GM13976 (cell line): ENCODE measurements at regions not wholly inside any gene's neighbourhood (a gene's known extent, or its start where the extent isn't known, plus 50 kb on each side); places are given as distances from the start of the nearest gene placed in this dataset.

Experiments used
- DNase-seq: peaks from one replicate; pipeline ENCODE4 v3.0.0; 2012; ENCODE audit warnings: low spot score
- CTCF ChIP-seq: IDR thresholded peaks from 2 replicates; pipeline ENCODE4 v1.5.1; 2012; ENCODE audit warnings: borderline replicate concordance, mild to moderate bottlenecking; ENCODE audit not compliant: insufficient read depth; ENCODE audit errors: extremely low read depth, missing control alignments, control extremely low read depth
- in situ Hi-C: fragments of 300-500 bp; cut with MboI; formaldehyde crosslinking; loops from one replicate; pipeline ENCODE4 v1.12.0; 2022; ENCODE audit warnings: low sequenced_read_pairs, mixed read lengths, inconsistent platforms; ENCODE audit not compliant: unreplicated experiment

- no peak for DNase-seq
- in situ Hi-C loops: no loop called here
- TF ChIP-seq CTCF: no peak
Observed at GRCh38 chr11:95435628-95436353, 204.8 kb upstream of the SESN3 start.

- no peak for TF ChIP-seq CTCF
- DNase-seq: no peak
- in situ Hi-C loops: no loop called here
Observed at GRCh38 chr11:95435192-95435591, 204.2 kb upstream of the SESN3 start.

- TF ChIP-seq CTCF: no peak
- in situ Hi-C loops: no loop called here
- no peak for DNase-seq
Observed at GRCh38 chr11:95434489-95435057, 203.6 kb upstream of the SESN3 start.

DNA sequence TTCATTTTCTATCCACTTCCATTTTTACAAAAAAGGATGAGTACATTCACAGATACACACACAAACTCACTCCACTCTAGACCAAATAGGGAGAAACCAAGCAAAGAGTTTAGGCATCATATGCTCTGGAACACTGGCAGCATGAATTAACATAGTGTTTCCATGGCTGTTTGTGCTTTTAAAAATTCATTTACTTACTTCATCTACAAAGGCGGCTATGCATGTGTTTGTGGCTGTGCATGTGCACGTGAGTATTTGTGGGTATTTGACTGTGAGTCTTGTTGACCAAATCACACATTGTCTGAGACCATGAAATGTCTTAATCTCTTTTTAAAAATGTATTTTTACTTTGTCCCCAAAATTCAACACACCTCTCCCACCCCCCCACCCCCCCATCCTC, 203.0 kb upstream of the SESN3 start:
- DNase-seq: no peak
- in situ Hi-C loops: no loop called here
- TF ChIP-seq CTCF: no peak

DNA sequence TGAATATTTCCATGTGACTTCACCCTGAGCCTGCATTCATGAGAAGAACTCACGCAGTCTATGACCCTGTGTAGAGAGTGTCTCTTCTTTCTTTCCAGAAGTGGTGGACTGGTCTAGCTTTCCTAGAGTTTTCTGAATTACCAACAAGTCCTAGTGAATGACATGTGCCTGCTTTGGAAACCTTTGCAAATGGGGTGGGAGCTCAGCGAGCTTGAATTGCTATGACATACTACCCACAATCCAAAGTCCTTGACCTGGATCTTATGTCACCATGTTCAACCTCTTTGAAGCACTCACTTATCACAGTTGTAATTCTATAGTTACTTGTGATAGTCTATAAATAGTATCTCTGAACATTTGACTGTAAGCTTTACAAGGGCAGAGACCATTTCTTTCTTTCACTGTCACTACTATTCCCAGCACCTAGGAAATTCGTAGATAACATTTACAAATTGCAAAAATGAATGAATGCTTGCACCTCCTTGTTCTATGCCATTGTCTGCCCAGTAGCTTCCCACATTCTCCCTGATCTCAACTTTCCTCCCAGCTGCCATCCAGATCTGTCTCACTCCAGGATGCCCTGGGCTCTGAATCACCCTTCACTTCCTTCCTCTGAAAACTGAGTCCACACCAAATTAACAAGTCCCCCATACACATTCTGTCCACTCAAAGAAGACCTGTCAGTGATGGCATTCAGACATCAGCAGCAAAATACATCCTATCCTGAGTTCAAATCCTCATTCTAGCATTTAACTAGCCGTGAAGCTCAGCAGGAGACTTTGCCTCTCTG, 201.9 kb upstream of the SESN3 start:
- DNase-seq: no peak
- TF ChIP-seq CTCF: no peak
- in situ Hi-C loops: no loop called here

DNA sequence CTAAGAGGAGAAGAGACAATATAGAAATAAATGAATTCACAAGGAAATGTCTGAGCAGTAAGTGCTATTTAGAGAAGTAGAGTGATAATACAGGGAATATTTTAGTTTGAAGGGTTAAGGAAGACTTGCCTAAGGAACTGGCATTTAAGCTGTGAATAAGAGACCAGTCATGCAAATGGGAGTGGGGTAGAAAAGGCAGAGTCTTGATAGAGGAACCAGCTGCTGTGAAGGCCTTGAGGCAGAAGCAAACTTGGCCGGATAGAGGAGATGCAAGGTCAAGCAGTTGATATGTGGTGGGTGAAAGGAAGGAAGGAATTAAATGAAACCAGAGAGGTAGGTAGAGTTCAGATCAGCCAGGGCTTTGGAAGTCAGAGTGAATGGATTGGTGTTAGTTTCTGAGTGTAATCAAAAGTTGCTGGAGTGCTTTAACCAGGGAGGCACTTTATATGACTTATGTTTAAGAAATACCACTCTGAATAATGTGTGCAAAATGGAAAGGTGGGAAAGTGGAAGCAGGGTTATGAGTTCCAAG, 198.4 kb upstream of the SESN3 start:
- TF ChIP-seq CTCF: no peak
- DNase-seq: no peak
- in situ Hi-C loops: no loop called here
